Body of pancreas (tissue), 4 donors: ENCODE measurements at regions not wholly inside any gene's neighbourhood (a gene's known extent, or its start where the extent isn't known, plus 50 kb on each side); places are given as distances from the start of the nearest gene placed in this dataset.

Experiments used
- POLR2A ChIP-seq, 3 donors: fragments of 450-650 bp; IDR thresholded peaks; one replicate each; pipeline ENCODE4 v1.6.1; 2016; ENCODE audit warnings: antibody characterized with exemption in 3 of 3, mild to moderate bottlenecking in 2 of 3
- TF ChIP-seq, protein P1 (sequence below), 7 experiments: fragments of 450-650 bp in 4 of 7; fragments of 200-600 bp in 3 of 7; sonication (generic) in 3 of 7; IDR thresholded peaks; one replicate each; pipeline ENCODE4 v1.5.1; 2016 to 2019; ENCODE audit warnings: antibody characterized with exemption in 7 of 7

DNA sequence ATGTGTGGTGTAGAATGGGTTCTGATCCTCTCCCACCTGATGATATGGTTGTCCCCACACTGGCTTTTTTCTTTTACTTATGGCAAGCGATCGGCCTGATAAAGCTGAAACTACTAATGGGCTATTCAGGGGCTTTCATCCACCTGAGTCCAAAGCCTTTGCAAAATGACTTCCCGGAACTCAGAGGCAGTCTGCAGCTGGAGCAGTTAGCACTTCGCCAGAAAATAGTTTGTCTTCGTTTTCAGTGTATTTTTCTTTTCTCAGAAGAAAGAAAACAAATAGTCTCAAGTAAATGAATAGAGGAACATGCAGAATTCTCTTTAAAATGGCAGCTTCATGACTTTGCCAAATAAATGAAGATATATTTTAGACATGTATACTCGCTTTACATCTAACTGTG, 306.0 kb upstream of the ADAMTS9 start:
- TF ChIP-seq, protein P1, sequence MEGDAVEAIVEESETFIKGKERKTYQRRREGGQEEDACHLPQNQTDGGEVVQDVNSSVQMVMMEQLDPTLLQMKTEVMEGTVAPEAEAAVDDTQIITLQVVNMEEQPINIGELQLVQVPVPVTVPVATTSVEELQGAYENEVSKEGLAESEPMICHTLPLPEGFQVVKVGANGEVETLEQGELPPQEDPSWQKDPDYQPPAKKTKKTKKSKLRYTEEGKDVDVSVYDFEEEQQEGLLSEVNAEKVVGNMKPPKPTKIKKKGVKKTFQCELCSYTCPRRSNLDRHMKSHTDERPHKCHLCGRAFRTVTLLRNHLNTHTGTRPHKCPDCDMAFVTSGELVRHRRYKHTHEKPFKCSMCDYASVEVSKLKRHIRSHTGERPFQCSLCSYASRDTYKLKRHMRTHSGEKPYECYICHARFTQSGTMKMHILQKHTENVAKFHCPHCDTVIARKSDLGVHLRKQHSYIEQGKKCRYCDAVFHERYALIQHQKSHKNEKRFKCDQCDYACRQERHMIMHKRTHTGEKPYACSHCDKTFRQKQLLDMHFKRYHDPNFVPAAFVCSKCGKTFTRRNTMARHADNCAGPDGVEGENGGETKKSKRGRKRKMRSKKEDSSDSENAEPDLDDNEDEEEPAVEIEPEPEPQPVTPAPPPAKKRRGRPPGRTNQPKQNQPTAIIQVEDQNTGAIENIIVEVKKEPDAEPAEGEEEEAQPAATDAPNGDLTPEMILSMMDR (IDR thresholded peaks at IDR 0.05) = no peak
- no peak for TF ChIP-seq POLR2A (IDR thresholded peaks at IDR 0.05)
